Activated T-cell treated with anti-CD3 and anti-CD28 coated beads for 24 hours (primary cell): ENCODE measurements at regions not wholly inside any gene's neighbourhood (a gene's known extent, or its start where the extent isn't known, plus 50 kb on each side); places are given as distances from the start of the nearest gene placed in this dataset.

ENCODE experiments used
- DNase-seq: peaks from one replicate; pipeline ENCODE4 v3.0.0-alpha.2; 2020; ENCODE audit warnings: low read depth

DNA sequence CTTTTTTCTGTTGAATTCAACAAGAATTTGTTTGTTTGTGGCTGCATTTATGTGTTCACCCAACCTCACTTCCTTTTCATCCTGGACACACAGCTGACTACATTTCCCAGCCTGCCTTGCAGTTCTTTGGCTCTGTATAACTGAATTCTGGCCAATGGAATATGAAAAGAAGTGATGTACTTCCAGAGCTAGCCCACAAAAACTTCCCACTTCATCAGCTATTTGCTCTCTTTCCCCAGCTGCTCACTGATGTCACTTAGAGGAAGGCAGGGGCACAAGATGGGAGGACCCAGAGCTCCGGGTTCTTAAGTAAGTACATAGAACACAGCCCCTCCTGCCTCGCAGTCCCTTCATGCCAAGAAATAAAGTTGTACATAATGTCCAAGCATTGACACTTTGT, 235.0 kb upstream of the FGGY start:
- DNase-seq = no peak

DNA sequence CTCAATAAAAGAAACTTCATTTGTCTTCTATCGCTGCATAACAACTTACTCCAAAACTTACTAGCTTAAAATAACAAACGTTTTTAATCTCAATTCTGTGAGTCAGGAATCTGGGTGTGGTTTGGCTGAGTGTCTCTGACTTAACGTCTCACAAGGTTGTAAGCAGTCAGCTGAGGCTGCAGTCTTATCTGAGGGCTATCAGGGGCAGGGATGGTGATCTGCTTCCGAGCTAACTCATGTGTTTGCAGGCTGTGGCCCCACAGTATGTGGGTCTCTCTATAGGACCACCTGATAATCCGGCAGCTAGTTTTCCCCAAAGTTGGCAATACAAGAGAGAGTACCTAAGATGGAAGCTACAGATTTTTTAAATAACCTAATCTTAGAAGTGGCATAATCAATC, 234.2 kb upstream of the FGGY start:
- DNase-seq = no peak

DNA sequence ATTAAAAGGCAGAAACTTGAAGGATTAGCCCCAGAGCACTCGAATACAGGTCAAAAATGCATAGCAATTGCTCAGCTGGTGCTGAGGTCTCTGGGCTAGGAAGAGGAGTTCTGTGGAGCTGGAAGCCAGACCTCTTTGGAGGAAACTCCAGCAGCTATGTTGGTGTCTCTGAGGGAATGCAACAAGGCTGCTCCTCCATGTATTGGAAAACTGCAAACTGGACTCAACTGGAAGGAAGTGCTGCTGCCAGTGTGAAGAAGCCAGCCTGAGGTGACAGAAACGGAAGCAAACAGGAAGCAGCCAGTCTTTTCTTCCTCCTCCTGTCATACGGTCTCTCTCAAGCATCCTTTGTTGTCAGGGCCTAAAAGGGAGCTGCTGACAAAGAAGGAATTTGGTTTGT, 233.4 kb upstream of the FGGY start:
- DNase-seq = no peak

DNA sequence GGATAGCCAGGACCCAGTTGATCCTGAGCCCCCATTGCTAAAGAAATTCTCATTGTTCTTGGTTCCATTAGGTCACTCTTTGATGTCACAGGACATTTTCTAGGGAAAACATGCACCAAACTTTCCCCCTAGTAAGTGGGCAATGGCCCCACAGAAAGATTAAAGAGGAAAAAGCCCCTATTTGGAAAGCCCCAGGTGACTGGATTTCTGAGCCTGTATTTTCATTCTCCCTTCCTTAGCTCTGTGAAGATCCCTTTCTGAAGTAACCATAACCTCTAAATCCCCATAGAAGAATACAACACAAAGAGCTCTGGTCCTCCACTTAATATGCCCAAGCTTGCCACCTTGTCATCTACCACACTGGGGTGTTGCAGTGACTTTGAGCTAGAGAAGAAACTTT, 232.3 kb upstream of the FGGY start:
- no peak for DNase-seq

DNA sequence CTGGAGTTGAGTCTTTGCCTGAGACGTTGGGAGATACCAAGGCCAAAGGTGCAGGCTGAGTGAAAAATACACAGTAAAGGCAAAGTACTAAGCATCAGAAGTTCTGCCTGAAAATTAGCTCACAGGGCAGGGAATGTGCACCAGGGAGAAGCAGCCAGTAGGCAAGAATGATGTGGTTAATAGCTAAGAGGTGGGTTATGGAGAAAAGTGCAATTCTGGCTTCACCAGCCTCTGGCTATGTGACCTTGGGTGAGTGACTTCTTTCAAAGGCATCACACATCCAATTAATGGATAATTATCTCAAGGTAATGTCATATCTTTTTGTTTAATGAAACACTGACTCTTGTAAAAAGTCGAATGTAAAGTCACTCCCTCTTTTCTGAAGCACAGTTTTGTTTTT, 230.7 kb upstream of the FGGY start:
- no peak for DNase-seq

DNA sequence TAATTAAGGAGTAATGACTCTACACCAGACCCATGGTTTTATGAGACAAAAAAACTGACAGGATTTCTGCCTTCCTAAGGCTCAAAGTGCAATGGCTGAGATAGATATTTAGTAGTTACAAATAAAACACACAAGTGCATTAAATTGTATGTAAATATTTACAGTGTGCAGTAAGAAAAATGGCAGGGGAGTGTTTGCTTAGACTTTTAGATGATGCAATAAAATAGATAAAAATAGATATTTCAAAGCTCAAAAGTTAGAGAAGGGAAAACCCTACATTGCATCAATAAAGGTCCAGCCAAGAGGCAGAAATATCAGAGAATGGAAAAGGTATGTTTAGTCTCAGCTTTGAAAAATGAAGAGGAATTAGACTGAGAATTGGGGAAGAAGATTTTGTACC, 226.3 kb upstream of the FGGY start:
- DNase-seq = no peak

DNA sequence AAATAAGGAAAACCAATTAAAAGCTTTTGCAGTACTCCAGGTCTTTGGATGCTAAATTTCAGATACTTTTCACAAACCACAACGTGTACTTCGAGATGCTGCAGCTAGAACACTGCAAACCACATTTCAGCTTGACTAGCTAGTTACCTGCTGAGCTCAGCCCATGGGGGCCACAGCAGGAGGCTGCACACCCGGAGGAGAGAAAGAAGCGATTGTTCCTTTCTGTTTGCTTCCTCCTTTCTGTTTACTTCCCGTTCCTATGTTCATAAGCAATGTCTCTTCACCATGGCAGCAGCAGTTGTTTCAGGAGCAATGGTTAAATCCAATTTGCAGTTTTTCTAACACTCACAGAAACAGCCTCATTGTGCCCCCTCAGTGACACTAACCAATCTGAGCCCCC, 225.6 kb upstream of the FGGY start:
- DNase-seq = no peak

DNA sequence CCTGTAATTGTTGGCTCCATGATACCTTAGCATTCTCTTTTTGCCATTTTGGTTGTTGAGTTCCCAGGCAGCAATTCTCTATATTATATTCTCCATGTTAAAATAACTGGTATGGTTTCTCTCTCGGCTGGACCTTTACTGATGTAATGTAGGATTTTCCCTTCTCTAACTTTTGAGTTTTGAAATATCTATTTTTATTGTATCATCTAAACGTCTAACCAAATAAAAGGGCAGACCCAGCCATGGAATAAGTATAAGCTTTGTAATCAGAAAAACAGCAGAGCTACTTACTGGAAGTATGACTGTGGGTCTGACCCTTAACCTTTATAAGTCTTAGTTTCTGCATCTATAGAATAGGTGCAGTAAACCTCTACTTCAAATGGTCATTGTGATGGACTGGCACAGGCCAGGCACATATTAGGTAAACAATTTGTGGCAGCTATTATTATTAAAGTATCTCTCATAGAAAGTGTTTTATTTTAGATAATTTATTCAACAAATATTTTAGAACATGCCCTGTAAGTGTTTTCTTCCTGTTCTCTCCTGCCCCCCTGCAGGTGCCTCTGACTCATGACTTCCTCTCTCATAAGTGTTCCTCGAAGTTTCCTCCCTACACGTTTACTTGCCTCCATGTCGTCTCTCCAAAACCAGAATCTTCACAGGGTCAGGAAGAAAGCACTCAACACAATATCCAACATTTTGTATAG, 224.9 kb upstream of the FGGY start:
- DNase-seq = no peak

DNA sequence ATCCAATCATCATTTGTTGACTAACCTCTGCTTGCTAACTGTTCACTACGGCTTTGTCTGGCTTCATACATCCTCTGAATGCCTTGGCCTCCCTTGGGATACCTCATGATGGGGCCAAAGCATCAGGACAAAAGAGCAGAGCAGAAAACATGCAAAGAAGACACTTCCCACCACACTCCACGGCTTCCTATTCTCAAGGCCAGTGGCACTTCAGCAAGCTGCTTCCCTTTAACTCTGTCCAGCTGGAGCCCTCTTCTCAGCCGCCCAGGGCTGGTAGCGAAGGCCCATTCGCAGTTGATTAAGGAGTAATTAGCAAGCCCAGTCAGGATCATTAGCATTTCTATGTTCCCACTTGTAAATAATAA, 224.3 kb upstream of the FGGY start:
- no peak for DNase-seq

DNA sequence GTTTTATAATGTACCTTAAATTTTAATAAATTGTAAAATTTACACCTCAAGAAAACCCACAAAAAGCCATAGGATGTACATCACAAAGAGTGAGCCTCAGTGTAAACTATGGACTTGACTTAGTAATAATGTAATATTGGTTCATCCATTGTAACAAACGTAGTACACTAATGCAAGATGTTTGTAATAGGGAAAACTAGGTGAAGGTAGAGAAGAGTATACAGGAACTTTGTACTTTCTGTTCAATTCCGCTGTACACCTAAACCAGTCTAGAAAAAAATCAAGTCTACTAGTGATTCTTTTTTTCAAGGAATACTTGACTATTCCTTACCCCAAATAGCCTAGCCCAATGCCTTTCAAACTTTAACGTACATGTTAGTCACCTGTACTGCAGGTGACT, 222.3 kb upstream of the FGGY start:
- no peak for DNase-seq

DNA sequence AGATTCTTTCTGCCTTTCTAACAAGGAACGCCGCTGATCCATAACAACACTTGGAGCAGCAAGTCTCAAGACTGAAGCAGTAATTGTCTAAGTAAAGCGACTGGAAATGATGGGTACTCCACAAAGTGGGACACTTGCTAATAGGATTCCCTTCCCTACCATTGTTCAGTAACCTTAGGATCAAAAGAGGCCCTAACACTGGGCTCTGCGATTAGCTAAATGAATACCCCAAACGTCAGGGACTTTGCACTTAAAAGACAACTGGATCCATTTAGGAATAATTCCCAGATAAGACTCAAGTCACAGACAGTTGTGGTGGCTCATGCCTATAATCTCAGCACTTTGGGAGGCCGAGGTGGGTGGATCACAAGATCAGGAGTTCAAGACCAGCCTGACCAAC, 221.9 kb upstream of the FGGY start:
- DNase-seq = no peak

DNA sequence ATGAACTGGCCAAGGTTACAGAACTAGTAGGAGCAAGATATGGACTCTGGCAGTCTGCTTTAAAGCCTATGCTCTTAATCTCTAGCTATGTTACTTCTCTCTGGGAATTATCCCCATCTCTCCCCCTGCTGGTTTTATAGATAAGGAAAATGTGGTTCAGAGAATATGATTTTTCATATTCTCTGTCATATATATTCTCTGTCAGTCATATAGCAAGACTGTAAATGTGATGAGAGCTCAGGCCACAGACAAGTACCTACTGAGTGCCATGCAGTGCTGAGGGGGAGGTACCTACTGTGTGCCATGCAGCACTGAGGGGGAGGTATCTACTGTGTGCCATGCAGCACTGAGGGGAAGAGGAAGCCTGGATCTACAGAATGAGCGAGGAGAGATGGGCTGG, 220.3 kb upstream of the FGGY start:
- no peak for DNase-seq

DNA sequence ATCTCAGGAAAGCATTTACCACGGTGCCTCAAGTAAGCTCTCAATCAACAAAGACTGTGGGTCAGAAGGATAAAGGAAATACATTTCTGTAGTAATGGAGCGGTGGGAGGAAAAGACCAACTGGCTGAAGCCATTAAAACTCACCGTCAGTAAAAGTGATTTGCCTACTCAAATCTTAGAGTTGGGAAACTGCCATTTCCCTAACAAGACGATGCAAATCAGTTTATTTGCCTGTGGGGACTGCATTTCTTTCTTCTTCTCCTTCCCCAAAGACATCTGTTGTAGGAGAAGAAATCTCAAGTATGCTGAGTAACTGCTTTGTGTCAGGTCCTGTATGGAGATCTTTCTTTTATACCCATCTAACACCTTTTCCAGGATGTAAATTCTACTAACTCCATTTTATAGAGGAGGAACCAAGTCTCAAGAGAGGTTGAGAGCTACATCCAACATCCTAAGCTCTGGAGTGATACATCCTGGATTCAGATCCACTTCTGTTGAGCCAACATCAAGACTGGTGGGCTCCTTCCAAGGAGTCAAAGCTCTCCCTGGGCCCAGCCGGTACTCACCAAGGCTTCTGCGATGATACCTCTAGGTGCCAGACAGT, 219.3 kb upstream of the FGGY start:
- no peak for DNase-seq

DNA sequence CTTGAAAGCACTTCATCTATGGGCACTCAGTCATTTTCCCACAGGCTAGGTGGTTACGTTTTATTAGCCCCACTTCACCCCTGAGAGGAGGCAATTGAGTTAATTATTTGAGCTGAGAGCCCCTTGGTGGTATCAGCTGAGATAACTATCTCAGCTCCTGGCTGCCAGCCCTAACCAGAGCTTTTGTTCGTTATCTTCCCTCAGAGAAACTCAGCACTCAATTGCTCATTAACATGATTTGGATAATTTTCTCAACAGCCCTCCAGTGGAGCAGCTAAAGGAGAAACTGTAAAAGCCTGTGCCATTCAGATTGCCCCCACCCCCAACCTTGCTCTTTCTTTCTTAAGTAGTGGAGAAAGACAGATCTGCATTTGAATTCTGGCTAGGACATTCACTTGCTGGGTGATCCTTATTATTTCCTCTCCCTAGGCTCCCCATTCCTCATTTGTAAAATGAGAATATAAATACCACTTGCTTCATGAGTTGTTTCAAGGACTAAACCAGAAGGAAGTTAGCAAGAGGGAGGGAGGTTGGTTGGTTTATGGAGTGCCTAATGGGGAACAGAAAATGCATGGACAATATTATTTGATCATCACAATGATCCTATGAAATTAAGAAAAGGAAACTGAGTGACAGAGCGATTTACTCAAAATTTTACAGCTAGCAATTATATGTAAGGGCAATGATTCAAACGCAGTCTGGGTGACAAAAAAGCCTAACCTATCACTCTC, 218.7 kb upstream of the FGGY start:
- no peak for DNase-seq

DNA sequence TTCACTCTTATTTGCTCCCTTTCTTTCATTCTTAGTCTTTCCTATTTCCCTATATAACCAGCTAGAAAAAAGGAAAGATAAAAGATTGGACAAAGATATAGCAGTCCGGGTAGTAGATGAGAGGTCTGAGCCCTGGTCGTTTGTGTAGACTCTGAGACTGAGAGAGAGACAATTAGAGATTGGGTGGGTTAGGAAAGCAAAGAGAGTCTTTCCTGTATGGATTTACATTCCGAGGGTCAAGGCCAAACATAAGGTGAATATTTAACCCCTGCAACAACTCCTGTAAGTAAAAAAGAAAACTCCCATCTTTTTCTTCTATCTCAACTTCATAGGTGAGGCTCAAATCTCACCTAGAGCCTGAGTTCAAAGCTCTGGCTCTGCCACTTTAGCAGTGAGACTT, 218.0 kb upstream of the FGGY start:
- DNase-seq = no peak

DNA sequence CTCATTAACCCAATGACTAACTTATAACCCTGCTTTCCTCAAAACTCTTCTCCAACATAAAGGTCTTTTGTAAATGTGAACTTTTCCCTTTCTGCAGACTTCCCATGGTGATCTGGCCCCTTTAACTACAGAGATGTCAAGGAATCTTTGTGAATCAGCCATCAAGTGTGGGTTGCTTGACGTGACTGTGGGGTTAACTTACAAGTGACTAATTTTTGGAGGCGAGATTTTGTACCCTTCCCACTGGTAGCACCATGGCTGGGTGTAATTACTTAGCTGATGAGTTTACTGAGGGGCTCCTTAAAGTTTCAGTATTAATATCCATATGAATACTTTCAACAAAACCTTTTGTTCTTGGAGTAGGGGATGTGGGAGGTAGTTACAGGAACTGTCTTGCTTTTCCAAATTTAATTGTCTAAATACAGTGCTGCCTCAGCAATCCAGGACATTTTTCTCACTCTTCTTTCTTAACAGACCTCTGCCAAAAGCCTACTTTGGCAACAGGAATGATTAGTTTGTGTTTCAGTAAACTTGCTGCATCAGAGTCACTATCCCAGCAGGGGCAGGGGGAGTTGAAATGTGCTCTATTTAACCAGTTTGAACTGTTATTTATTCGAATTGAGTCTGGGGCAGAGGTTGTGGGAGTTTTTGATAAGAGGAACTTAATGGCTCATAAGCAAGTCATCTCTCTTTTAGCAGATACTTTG, 217.3 kb upstream of the FGGY start:
- no peak for DNase-seq

DNA sequence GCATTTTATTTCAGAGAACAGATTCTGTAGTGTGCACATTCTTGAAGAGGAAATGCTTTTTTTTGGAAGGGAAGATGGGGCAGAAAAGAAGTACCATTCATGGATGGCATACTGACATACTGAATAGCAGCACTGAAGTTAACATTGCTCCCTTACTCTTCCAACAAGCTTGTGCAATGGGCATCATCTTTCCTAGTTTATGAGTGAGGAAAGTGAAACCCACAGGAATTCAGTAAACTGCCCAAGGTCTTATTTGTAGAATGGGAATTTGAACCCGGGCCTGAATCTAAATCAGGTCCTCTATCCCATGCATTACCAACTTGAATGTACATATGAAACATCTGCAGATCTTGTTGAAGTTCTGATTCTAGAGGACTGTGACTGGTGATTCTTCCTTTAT, 215.7 kb upstream of the FGGY start:
- no peak for DNase-seq

DNA sequence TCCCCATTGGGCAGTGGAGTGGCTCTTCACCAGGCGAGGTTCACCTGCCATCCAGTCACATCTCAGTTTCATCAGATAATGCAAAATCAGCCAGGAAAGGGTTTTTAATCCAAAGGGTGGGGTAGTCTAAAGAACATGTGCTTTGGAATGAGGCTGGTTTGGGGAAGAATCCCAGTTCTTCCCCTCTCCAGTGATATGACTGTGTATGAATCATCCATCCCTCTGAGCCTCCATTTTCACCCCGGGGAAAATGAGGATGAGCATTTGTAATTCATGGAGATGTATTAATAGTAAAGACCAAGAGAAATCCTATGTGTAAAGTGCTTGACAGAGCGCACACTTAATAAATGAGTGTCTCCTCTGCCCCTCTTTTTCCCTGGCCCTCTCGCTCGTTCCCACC, 215.1 kb upstream of the FGGY start:
- no peak for DNase-seq

DNA sequence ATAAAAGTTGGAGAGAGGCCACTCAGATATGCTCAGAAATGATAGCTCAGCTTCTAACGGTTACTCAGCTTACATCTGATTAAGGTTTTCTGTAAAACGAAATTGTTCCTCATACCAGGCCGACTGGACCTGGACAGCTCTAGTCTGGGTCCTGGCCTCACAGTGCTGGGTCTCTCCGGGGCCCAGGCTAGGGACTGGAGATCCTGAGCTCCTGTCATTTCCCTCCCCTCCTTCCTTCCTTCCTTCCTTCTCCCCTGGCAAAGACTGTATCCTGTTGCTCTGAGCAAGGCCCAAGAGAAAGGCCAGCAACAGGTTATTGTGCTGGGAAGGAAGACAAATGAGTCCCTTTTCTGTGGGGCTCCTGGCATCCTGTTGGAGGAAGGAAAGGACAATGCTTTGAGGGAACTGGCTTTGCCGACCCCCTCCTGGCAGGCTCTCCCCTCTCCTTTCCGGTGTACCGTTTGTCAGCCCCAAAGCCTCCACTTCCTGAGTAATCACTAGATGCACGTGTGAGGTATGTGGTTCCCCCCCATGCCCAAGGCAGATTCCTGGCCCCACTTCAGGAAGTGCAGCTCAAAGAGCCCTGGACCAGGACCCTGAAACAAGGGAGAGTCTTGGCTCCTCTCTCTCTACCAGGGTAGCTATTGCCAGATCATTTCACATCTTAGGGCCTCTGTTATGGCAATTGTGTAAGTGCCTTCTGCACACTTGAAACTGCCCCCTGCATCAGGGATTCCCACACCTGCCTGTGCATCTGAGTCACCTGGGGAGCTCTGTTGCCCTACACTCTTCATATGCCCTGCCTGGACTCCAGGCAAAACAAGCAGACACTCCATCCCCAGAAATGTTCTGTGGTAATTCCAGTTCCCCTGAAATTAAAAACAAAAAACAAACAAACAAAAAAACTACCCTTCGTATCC, 212.7 kb upstream of the FGGY start:
- DNase-seq = no peak

DNA sequence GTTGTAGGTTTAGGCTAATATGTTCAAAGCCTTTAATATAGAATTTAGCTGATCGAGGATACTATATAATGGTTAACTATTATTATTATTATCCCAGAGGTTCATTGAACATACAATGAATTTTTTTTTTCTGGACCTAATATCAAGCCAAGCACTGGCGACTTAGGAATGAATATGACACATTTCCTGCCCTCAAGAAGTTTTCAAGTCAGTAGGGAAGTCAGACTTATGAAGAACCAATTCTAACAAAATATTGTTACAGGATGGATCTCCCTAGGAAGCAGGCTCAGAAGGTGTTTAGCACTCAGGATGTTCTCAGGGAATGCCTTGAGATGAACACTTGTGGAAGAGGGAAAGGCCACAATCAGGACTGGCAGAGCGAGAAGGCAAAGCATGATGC, 211.8 kb upstream of the FGGY start:
- no peak for DNase-seq

DNA sequence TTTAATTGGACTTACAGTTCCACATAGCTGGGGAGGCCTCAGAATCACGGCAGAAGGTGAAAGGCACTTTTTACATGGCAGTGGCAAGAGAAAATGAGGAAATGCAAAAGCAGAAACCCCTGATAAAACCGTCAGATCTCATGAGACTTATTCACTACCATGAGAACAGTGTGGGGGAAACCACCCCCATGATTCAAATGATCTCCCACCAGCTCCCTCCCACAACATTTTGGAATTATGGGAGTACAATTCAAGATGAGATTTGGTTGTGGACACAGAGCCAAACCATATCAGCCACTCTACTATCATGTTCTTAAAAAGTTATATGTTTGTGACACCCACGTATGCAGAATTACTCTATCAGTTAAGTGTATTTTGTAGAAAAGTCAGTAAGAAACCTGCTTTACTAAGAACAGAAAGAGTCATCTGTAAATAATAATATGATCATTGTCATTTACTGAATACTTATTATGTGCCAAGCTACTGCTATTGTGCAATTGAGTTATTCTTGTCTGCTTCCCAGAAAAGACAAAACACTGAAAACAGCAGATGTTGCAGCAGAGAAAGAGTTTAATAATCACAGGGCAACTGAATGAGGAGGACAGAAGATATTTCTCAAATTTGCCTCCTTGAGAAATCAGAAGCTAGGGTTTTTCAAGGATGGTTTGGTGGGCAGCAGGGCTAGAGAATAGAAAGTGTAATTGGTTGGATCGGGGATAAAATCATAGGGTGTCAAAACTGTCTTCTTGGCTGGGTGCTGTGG, 207.7 kb upstream of the FGGY start:
- no peak for DNase-seq
